NCI-H82 (cell line): ENCODE measurements at regions not wholly inside any gene's neighbourhood (a gene's known extent, or its start where the extent isn't known, plus 50 kb on each side); places are given as distances from the start of the nearest gene placed in this dataset.

ENCODE experiments used
- DNase-seq: peaks from one replicate; lab custom pipeline; 2025; lab: John Stamatoyannopoulos, UW

GRCh38 chr2:118509319-118510004 lies 338.0 kb downstream of the EN1 start:
- DNase-seq = no peak

- no peak for DNase-seq
Measured at GRCh38 chr2:118508282-118508681, 339.2 kb downstream of the EN1 start.

DNA sequence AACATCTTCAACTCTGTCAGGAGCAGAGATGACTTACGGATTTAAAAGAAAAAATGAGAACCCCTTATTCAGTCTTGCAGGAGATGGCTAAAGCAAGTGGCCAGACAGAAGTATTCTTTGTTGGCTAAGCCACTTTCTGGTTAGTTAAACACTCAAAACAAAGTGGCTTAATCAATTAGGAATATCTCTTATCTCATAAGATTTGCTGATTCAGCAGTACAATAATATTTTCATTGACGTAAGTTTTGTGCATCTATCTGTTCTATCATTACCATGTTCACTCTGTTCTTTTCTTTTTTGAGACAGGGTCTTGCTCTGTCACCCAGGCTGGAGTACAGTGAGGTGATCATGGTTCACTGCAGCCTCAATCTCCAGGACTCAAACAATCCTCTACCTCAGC lies 342.0 kb downstream of the EN1 start:
- no peak for DNase-seq

GRCh38 chr2:118502106-118502505 lies 345.3 kb downstream of the EN1 start:
- no peak for DNase-seq

DNA sequence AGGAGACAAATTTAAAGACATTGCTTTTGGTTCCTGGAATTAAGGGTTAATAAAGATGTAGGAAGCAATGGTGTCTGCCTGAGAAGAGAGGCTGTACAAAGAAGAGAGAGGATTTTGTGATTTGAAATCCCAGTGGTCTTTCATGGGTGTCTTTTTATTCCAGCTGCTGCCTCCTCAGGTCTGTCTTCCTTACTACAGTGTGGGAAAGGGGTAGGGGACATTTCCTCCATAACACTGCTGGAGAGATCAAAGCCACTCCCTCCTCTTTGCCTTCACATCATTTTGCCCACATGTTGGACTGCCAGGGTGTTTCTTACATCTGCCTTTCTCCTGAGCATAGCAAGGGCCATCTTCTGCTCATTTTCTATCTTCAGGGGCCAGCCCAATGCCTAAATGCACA lies 348.5 kb downstream of the EN1 start:
- DNase-seq = no peak

GRCh38 chr2:118496870-118497611 lies 350.4 kb downstream of the EN1 start:
- no peak for DNase-seq

DNA sequence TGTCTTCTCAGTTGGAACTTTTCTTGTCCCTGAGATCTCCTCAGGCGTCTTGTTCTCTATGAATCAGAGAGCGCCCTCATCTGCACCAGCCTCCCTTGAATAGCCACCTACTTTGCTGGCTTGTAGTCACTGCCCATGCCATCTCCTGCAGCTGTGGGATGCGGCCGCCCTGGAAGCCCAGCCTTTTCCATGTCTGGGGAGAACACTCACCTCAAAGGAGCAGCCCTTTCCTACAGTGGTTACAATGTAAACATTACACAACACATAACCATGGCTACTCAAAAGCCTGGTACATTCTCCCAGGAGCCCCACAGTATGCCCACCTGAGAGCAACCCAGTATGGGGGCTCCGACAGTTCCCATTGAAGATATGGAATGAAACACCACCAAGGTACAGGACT lies 351.0 kb downstream of the EN1 start:
- no peak for DNase-seq

- DNase-seq = no peak
Measured at GRCh38 chr2:118495290-118495689, 352.2 kb downstream of the EN1 start.

DNA sequence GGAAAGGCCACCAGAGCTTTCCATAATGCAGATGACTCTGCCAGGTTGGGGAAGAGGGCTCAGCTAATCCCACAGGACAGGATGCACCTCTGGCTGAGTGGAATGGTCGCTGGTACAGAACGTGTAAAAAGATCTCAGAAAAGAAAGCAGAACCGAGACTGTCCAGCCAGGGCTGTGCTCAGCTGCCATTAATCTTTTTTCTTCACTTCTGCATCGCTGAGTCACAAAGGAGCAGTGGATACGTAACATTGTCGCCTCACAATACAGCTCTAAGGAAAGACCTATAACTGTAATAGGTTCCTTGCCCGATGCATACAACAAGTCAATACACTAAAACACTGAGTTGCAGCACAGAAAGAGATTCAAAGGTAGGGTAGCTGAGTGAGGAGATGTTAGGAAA lies 354.2 kb downstream of the EN1 start:
- no peak for DNase-seq

- peak; percentile 33 for DNase-seq
Measured at GRCh38 chr2:118492335-118492734, 355.1 kb downstream of the EN1 start.

- no peak for DNase-seq
Measured at GRCh38 chr2:118490330-118490729, 357.1 kb downstream of the EN1 start.

DNA sequence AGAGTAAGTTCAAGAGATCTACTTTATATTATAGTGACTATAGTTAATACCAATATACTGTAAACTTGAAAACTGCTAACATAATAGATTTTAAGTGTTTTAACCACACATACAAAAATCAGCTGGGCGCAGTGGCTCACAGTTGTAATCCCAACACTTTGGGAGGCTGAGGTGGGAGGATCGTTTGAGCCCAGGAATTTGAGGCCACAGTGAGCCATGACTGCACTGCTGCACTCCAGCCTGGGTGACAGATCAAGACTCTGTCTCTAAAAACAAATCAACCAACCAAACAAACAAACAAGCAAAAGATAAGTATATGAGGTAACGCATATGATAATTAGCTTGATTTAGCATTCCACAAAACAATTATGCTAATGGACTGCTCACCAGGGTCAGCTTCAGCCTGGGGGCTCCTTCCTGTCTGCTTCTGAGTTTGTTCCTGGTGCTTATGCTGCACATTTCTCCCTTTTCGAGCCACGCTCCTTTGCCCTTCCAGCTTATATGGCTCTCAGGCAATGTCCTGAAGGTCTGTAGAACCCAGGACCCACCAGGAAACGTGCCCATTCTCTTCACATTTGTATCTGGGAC lies 357.6 kb downstream of the EN1 start:
- DNase-seq = no peak

DNA sequence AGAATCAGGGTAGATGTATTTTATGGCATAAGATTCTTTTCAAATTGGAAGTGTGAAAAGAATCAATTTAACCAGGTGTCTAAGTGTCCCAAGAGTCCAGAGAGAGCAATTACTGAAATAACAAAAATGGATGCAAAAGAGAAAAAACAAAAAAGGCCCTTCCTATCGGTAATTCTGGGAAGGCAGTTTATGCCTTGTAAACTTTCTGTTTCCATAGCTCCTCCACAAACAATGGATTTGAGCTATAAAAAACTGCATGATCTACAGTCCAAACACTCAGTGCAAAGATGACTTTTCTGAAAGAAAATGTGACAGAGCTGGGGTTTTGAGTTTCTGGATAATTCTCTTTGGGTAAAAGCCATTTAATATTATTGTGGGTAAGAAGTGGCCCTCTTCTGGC lies 366.1 kb downstream of the EN1 start:
- DNase-seq = no peak

- no peak for DNase-seq
Measured at GRCh38 chr2:118479020-118479419, 368.4 kb downstream of the EN1 start.

DNA sequence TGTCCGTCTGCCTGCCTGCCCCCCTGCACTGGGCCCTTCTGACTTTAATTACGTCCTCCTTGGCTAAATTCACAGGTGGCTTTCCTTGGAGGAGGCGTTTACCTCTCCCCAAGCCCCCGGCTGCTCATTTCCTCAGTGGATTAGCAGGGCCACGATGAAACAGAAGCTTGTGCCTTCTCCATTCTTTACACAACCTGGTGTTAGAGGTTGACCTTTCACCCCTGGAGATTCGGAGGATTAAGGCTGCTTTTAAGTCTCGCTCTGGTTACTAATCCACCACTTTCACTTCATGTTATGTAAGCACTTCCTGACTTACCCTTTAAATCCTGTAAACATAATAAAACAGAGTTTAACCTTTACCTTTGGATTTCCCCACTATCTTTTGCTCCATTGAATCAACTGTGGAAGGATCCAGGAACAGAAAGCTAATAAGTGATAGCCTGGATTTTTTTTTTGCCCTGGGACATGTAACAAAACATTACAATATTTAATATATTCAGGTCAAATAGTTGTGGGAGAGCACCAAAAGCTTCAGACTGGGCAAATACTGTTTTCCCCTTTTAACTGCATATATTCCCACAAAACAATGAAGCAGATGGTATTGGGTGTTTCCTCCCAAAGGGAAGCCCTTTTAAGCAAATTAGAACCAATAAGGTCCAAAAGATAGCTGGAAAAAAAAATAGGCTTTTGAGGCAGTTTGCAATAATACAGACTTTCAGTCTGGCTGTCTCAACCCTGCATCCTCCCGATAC lies 370.2 kb downstream of the EN1 start:
- DNase-seq = peak; percentile 86

- DNase-seq = no peak
Measured at GRCh38 chr2:118475622-118476205, 371.7 kb downstream of the EN1 start.

DNA sequence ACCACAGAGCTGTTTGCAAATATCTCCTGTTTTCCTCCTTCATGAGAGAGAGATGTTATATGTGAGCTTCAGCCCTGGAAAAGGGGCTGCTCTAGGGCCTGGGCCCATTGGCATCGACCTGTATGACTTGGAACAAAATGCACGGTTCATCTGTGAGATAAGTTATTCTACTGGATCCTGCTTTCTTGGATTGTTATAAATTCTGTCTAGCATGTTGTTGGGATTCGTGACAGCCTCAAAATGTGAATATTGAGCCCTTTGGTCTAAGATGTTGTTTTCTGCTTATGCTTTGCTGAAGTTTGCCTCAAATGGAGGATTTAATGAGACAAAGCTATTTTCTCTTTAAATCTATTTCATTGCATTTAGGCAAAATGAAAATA lies 372.9 kb downstream of the EN1 start:
- no peak for DNase-seq

GRCh38 chr2:118473846-118474540 lies 373.5 kb downstream of the EN1 start:
- DNase-seq = peak; percentile 81

DNA sequence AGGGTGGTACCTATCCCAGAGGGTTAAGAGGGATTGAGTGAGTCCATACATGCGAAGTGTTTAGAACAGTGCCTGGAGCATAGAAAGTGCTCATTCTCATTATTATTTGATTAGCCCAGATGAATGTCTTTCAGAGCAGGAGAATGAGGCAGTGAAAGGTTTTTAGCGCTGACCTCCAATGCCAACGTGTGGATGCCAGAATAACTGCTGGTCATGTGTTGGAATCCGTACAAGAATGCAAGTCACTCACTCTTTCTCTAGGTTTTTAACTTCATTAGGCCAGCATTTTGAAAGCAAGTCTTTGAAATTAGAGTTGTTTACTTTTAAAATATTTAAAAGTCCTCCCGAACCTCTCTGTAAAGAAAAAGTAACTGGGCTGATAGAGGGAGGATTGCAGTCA lies 374.2 kb downstream of the EN1 start:
- DNase-seq = no peak

GRCh38 chr2:118470297-118470696 lies 377.2 kb downstream of the EN1 start:
- no peak for DNase-seq

GRCh38 chr2:118469103-118469502 lies 378.3 kb downstream of the EN1 start:
- DNase-seq = no peak
